Heart left ventricle (tissue), 16 donors: ENCODE measurements at regions not wholly inside any gene's neighbourhood (a gene's known extent, or its start where the extent isn't known, plus 50 kb on each side); places are given as distances from the start of the nearest gene placed in this dataset.
"Not testable (repeated sequence)": the region's sequence is repeated elsewhere in the genome, so short reads cannot be mapped to it uniquely, and the experiment has no call there.

ENCODE experiments used
- ATAC-seq, 4 donors: fragments of 200-7000 bp; cut with Tn5 transposase; one replicate each; pipeline ENCODE4 v1.9.1; 2020 to 2022; ENCODE audit warnings: moderate library complexity in 4 of 4, mild to moderate bottlenecking in 3 of 4, moderate number of reproducible peaks in 1 of 4
- DNase-seq, 5 donors: peaks; one replicate each; pipeline ENCODE4 v3.0.0-alpha.2; 2020
- H3K27ac ChIP-seq, 12 donors: fragments of 200-600 bp; sonication (generic) in 4 of 12; one replicate each; pipeline versions ENCODE4 v1.5.0 to v1.8.0; 2016 to 2022; ENCODE audit warnings: mild to moderate bottlenecking in 2 of 12
- H3K27me3 ChIP-seq, 9 donors: fragments of 200-600 bp; sonication (generic) in 2 of 9; one replicate each; pipeline versions ENCODE4 v1.5.1 to v1.8.0; 2016 to 2022; ENCODE audit warnings: mild to moderate bottlenecking in 3 of 9
- H3K36me3 ChIP-seq, 9 donors: fragments of 200-600 bp; sonication (generic) in 2 of 9; one replicate each; pipeline versions ENCODE4 v1.5.0 to v1.8.0; 2018 to 2022; ENCODE audit warnings: mild to moderate bottlenecking in 2 of 9
- H3K4me1 ChIP-seq, 12 donors: fragments of 200-600 bp; sonication (generic) in 4 of 12; one replicate each; pipeline versions ENCODE4 v1.5.0 to v1.8.0; 2016 to 2022; ENCODE audit warnings: mild to moderate bottlenecking in 3 of 12
- H3K4me3 ChIP-seq, 12 donors: fragments of 200-600 bp; sonication (generic) in 4 of 12; one replicate each; pipeline versions ENCODE4 v1.5.0 to v1.8.0; 2017 to 2022; ENCODE audit warnings: mild to moderate bottlenecking in 9 of 12, moderate library complexity in 4 of 12
- H3K9me3 ChIP-seq, 12 donors: fragments of 200-600 bp; sonication (generic) in 4 of 12; one replicate each; pipeline versions ENCODE4 v1.5.0 to v1.8.0; 2016 to 2022; ENCODE audit warnings: mild to moderate bottlenecking in 1 of 12
- POLR2A ChIP-seq, 2 donors: fragments of 450-650 bp; IDR thresholded peaks; one replicate each; pipeline ENCODE4 v1.6.1; 2017; ENCODE audit warnings: antibody characterized with exemption in 2 of 2, mild to moderate bottlenecking in 2 of 2, moderate library complexity in 2 of 2
- WGBS, 4 donors: extraction: QIAGEN DNeasy Blood & Tissue Kit in 2 of 4; methylation state at CpG; one replicate each; pipeline versions ENCODE4 v1.1.5 to v1.1.7; 2013 to 2018; 5-methylcytosine and 5-hydroxymethylcytosine counted together
- intact Hi-C, 10 donors: fragments of 100-400 bp; cut with DNase I; formaldehyde crosslinking; loops; one replicate each; pipeline versions ENCODE4 v1.11.1 to v1.14.2; 2022
- TF ChIP-seq, protein P1 (sequence below), 12 donors: fragments of 200-600 bp; sonication (generic) in 4 of 12; IDR thresholded peaks; one replicate each; pipeline versions ENCODE4 v1.5.0 to v1.8.0; 2018 to 2022; ENCODE audit warnings: antibody characterized with exemption in 12 of 12, mild to moderate bottlenecking in 5 of 12
- donor health status: ischemic (EF 13 %, LVEDD 7.1; RV severe dilation, severe dysfunction).
- donor health status: healthy with polysubstance abuse.
- donor health status: DM: no; HTN: yes; CAD: no.
- donor health status: DM: no; HTN: no; CAD: no.
- donor health status: ischemic (EF 25% LVEDD 6.9; RV normal size, moderate dysfunction).
- donor health status: ischemic (EF 25% LVEDD 5.7; RV mildly dilated, moderate dysfunction).
- donor health status: healthy.
- donor health status: DM: yes; HTN: yes; CAD: no.
- donor health status: ischemic (EF 35%, LVEDD 5.7; RV mildly dilated, moderate dysfunction).
- donor health status: nonischemic (EF 11% LVEDD 7.7; RV severe dilation, severe dysfunction).
- donor health status: DM: yes; HTN: yes; CAD: no.
- donor health status: PGD.
- donor health status: ischemic (EF 29% LVEDD 5.4; RV normal size, mild dysfunction).
- donor health status: nonischemic (EF 23%, LVEDD 6.1; RV moderate dilation, normal function).

- Histone ChIP-seq H3K4me3 (no peak overlapping the region), H3K36me3 (no peaks in the 10 kb centered on the region), H3K9me3 (peaks cover 0 to 18% (median 3%) of the 10 kb centered on the region in 12 donors), H3K27me3 (no peaks in the 10 kb centered on the region), H3K4me1 (no peaks in the 10 kb centered on the region), H3K27ac (no peak overlapping the region)
- no peak for ATAC-seq
- TF ChIP-seq POLR2A (IDR thresholded peaks at IDR 0.05): no peak
- TF ChIP-seq, protein P1, sequence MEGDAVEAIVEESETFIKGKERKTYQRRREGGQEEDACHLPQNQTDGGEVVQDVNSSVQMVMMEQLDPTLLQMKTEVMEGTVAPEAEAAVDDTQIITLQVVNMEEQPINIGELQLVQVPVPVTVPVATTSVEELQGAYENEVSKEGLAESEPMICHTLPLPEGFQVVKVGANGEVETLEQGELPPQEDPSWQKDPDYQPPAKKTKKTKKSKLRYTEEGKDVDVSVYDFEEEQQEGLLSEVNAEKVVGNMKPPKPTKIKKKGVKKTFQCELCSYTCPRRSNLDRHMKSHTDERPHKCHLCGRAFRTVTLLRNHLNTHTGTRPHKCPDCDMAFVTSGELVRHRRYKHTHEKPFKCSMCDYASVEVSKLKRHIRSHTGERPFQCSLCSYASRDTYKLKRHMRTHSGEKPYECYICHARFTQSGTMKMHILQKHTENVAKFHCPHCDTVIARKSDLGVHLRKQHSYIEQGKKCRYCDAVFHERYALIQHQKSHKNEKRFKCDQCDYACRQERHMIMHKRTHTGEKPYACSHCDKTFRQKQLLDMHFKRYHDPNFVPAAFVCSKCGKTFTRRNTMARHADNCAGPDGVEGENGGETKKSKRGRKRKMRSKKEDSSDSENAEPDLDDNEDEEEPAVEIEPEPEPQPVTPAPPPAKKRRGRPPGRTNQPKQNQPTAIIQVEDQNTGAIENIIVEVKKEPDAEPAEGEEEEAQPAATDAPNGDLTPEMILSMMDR (IDR thresholded peaks at IDR 0.05): no peak
- DNase-seq: no peak
- 48 to 70% (median 57%) methylated on average over 1 of the region's 1 CpG for WGBS, 4 donors
- intact Hi-C loops: no loop called here
These were observed 1899.9 kb downstream of the MAT2B start for GRCh38 chr5:165405340-165405739.

DNA sequence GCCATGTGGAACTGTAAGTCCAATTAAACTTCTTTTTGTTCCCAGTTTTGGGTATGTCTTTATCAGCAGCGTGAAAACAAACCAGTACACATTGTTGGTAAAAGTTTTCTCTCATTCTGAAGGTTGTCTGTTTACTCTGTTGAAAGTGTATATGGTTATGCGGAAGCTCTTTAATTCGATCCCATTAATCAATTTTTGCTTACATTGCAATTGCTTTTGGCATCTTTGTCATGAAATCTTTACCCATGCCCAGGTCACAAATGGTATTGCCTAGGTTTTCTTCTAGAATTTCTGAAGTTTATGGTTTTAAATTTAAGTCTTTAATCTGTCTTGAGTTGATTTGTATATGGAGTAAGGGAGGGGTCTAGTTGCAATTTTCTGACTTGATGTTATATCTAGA is 1901.9 kb downstream of the MAT2B start:
- TF ChIP-seq, protein P1 (IDR thresholded peaks at IDR 0.05): no peak
- no peak for TF ChIP-seq POLR2A (IDR thresholded peaks at IDR 0.05)
- no peaks in the 10 kb centered on the region for H3K36me3 ChIP-seq
- intact Hi-C loops: no loop called here
- 81 to 88% (median 85%) methylated on average over 3 of the region's 3 CpGs for WGBS, 4 donors
- no peaks in the 10 kb centered on the region for H3K4me1 ChIP-seq
- ATAC-seq (no peak), DNase-seq (no peak)
- no peak overlapping the region for H3K27ac ChIP-seq
- peaks cover 0 to 18% (median 3%) of the 10 kb centered on the region in 12 donors for H3K9me3 ChIP-seq
- no peak overlapping the region for H3K4me3 ChIP-seq
- H3K27me3 ChIP-seq: no peaks in the 10 kb centered on the region

- DNase-seq (no peak), ATAC-seq (no peak)
- Histone ChIP-seq H3K36me3 (no peaks in the 10 kb centered on the region), H3K27ac (no peak overlapping the region), H3K27me3 (no peaks in the 10 kb centered on the region), H3K4me3 (no peak overlapping the region), H3K4me1 (no peaks in the 10 kb centered on the region), H3K9me3 (peaks cover 0 to 18% (median 3%) of the 10 kb centered on the region in 12 donors)
- intact Hi-C loops: no loop called here
- 81 to 94% (median 88%) methylated on average over 1 of the region's 1 CpG for WGBS, 4 donors
- no peak for TF ChIP-seq POLR2A (IDR thresholded peaks at IDR 0.05)
- TF ChIP-seq, protein P1 (IDR thresholded peaks at IDR 0.05): no peak
These were observed 1905.1 kb downstream of the MAT2B start for GRCh38 chr5:165410476-165410875.

DNA sequence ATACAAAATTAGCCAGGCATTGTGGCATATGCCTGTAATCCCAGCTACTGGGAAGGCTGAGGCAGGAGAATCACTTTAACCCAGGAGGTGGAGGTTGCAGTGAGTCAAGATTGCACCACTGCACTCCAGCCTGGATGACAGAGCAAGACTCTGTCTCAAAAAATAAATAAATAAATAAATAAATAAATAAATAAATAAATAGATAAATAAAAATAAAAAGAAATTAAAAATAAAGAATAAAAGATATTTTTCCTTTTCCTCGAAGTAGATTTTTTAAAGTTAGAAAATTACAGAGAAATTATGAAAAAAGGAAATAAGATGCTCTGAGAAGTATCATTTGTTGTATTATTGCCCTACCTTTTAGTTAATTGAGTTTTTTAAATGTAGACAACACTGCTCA is 1906.1 kb downstream of the MAT2B start:
- H3K36me3 ChIP-seq, H3K27me3 ChIP-seq, H3K4me3 ChIP-seq, DNase-seq, intact Hi-C loops, H3K27ac ChIP-seq, ATAC-seq, H3K4me1 ChIP-seq: not testable (repeated sequence)
- WGBS, 4 donors: 77 to 85% (median 82%) methylated on average over 1 of the region's 1 CpG
- peaks cover 0 to 18% (median 3%) of the 10 kb centered on the region in 12 donors for H3K9me3 ChIP-seq

- no peak for DNase-seq
- no peak for ATAC-seq
- no peak overlapping the region for H3K4me3 ChIP-seq
- no peak overlapping the region for H3K27ac ChIP-seq
- no peaks in the 10 kb centered on the region for H3K36me3 ChIP-seq
- H3K4me1 ChIP-seq: no peaks in the 10 kb centered on the region
- no peaks in the 10 kb centered on the region for H3K27me3 ChIP-seq
- intact Hi-C loops: no loop called here
- 71 to 81% (median 78%) methylated on average over 4 of the region's 4 CpGs for WGBS, 4 donors
- TF ChIP-seq POLR2A (IDR thresholded peaks at IDR 0.05): no peak
- TF ChIP-seq, protein P1 (IDR thresholded peaks at IDR 0.05): no peak
- H3K9me3 ChIP-seq: peaks cover 0 to 4% (median 0%) of the 10 kb centered on the region in 12 donors
These were observed 1915.1 kb downstream of the MAT2B start for GRCh38 chr5:165420493-165420892.
